Vagina (tissue), 2 donors: ENCODE measurements at regions not wholly inside any gene's neighbourhood (a gene's known extent, or its start where the extent isn't known, plus 50 kb on each side); places are given as distances from the start of the nearest gene placed in this dataset.

Experiments used
- POLR2A ChIP-seq, 2 donors: fragments of 450-650 bp; IDR thresholded peaks; one replicate each; pipeline ENCODE4 v1.6.1; 2017; ENCODE audit warnings: antibody characterized with exemption in 2 of 2, mild to moderate bottlenecking in 2 of 2, moderate library complexity in 2 of 2
- POLR2AphosphoS5 ChIP-seq, 2 donors: sonication (generic); formaldehyde crosslinking; IDR thresholded peaks; one replicate each; pipeline ENCODE4 v1.9.0; 2017; ENCODE audit warnings: antibody characterized with exemption in 2 of 2, mild to moderate bottlenecking in 2 of 2, low read depth in 1 of 2; ENCODE audit not compliant: insufficient read depth in 1 of 2
- TF ChIP-seq, protein P1 (sequence below), 3 experiments: fragments of 450-650 bp in 2 of 3; fragments of 200-600 bp in 1 of 3; sonication (generic) in 1 of 3; IDR thresholded peaks; one replicate each; pipeline ENCODE4 v1.5.1; 2017 to 2019; ENCODE audit warnings: antibody characterized with exemption in 3 of 3, mild to moderate bottlenecking in 2 of 3, moderate library complexity in 2 of 3

DNA sequence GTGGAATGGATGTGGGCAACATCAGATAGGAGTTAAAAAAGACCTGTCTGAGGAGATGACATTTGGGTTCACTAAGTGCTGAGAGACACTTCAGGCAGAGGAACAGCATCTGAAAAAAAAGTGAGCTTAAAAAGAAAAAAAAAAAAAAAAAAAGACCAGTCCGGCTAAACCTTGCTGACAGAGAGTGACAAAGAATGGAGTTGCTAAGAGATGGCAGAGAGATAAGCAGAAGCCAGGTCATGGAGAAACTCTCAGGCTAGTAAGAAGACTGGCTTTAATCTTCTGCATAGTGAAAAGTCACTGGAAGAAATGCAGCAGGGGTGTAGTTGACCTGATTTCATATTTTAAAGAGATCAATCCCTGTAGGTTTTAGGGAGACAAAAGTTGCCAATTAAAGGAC, 711.1 kb upstream of the SEMA3D start:
- TF ChIP-seq POLR2AphosphoS5 (IDR thresholded peaks at IDR 0.05; ENCODE audit: insufficient read depth in 1 of 2, low read depth in 1 of 2): no peak
- TF ChIP-seq, protein P1, sequence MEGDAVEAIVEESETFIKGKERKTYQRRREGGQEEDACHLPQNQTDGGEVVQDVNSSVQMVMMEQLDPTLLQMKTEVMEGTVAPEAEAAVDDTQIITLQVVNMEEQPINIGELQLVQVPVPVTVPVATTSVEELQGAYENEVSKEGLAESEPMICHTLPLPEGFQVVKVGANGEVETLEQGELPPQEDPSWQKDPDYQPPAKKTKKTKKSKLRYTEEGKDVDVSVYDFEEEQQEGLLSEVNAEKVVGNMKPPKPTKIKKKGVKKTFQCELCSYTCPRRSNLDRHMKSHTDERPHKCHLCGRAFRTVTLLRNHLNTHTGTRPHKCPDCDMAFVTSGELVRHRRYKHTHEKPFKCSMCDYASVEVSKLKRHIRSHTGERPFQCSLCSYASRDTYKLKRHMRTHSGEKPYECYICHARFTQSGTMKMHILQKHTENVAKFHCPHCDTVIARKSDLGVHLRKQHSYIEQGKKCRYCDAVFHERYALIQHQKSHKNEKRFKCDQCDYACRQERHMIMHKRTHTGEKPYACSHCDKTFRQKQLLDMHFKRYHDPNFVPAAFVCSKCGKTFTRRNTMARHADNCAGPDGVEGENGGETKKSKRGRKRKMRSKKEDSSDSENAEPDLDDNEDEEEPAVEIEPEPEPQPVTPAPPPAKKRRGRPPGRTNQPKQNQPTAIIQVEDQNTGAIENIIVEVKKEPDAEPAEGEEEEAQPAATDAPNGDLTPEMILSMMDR (IDR thresholded peaks at IDR 0.05): no peak
- TF ChIP-seq POLR2A (IDR thresholded peaks at IDR 0.05): no peak
